ENCODE measurements at regions not wholly inside any gene's neighbourhood (a gene's known extent, or its start where the extent isn't known, plus 50 kb on each side); places are given as distances from the start of the nearest gene placed in this dataset.

- no peak for TF ChIP-seq EGR1 (IDR thresholded peaks at IDR 0.05)
- TF ChIP-seq EP300 (IDR thresholded peaks at IDR 0.05; ENCODE audit: borderline replicate concordance), result no peak
- TF ChIP-seq TAF1 (IDR thresholded peaks at IDR 0.05; ENCODE audit: low read depth), result no peak
- TF ChIP-seq TEAD4 (IDR thresholded peaks at IDR 0.05), result no peak
- TF ChIP-seq MAX (IDR thresholded peaks at IDR 0.05), result no peak
- TF ChIP-seq NFIC (IDR thresholded peaks at IDR 0.05), result no peak
- TF ChIP-seq USF1 (IDR thresholded peaks at IDR 0.05), result no peak
- no peak for TF ChIP-seq TCF12 (IDR thresholded peaks at IDR 0.05; ENCODE audit: low read depth)
- no peak for TF ChIP-seq ZBTB7A (IDR thresholded peaks at IDR 0.05; ENCODE audit: low read depth)
- TF ChIP-seq YY1 (IDR thresholded peaks at IDR 0.05; ENCODE audit: low read depth), result no peak
- TF ChIP-seq FOXM1 (IDR thresholded peaks at IDR 0.05; ENCODE audit: borderline replicate concordance, low read depth), result no peak
- TF ChIP-seq RAD21 (IDR thresholded peaks at IDR 0.05; ENCODE audit: low read depth), result no peak
- TF ChIP-seq REST (IDR thresholded peaks at IDR 0.05; ENCODE audit: low read depth), result no peak
- TF ChIP-seq CREB1 (IDR thresholded peaks at IDR 0.05; ENCODE audit: low read depth), result no peak
- no peak for TF ChIP-seq CEBPB (IDR thresholded peaks at IDR 0.05)
Observed at GRCh38 chr7:128145191-128145590, 95.9 kb upstream of the LEP start.

- TF ChIP-seq CREB1 (IDR thresholded peaks at IDR 0.05; ENCODE audit: low read depth) (no peak), FOXM1 (IDR thresholded peaks at IDR 0.05; ENCODE audit: borderline replicate concordance, low read depth) (no peak), EP300 (IDR thresholded peaks at IDR 0.05; ENCODE audit: borderline replicate concordance) (no peak), RAD21 (IDR thresholded peaks at IDR 0.05; ENCODE audit: low read depth) (no peak), EGR1 (IDR thresholded peaks at IDR 0.05) (no peak), REST (IDR thresholded peaks at IDR 0.05; ENCODE audit: low read depth) (no peak), YY1 (IDR thresholded peaks at IDR 0.05; ENCODE audit: low read depth) (no peak), ZBTB7A (IDR thresholded peaks at IDR 0.05; ENCODE audit: low read depth) (no peak), TEAD4 (IDR thresholded peaks at IDR 0.05) (no peak), CEBPB (IDR thresholded peaks at IDR 0.05) (no peak), TAF1 (IDR thresholded peaks at IDR 0.05; ENCODE audit: low read depth) (no peak)
Observed at GRCh38 chr7:128146052-128146451, 95.0 kb upstream of the LEP start.

GRCh38 chr7:128148676-128149075, 92.4 kb upstream of the LEP start:
- TF ChIP-seq RAD21 (IDR thresholded peaks at IDR 0.05; ENCODE audit: low read depth) (no peak), NFIC (IDR thresholded peaks at IDR 0.05) (0 out of 2 replicates have a peak, but pooled peaks have one; percentile 7)

- no peak for TF ChIP-seq CEBPB (IDR thresholded peaks at IDR 0.05)
- no peak for TF ChIP-seq FOXM1 (IDR thresholded peaks at IDR 0.05; ENCODE audit: borderline replicate concordance, low read depth)
- TF ChIP-seq ZBTB7A (IDR thresholded peaks at IDR 0.05; ENCODE audit: low read depth), result no peak
- TF ChIP-seq CREB1 (IDR thresholded peaks at IDR 0.05; ENCODE audit: low read depth), result no peak
- no peak for TF ChIP-seq RAD21 (IDR thresholded peaks at IDR 0.05; ENCODE audit: low read depth)
- TF ChIP-seq USF1 (IDR thresholded peaks at IDR 0.05), result no peak
- no peak for TF ChIP-seq YY1 (IDR thresholded peaks at IDR 0.05; ENCODE audit: low read depth)
- TF ChIP-seq MAX (IDR thresholded peaks at IDR 0.05), result no peak
- TF ChIP-seq EP300 (IDR thresholded peaks at IDR 0.05; ENCODE audit: borderline replicate concordance), result no peak
- no peak for TF ChIP-seq TAF1 (IDR thresholded peaks at IDR 0.05; ENCODE audit: low read depth)
- no peak for TF ChIP-seq NFIC (IDR thresholded peaks at IDR 0.05)
- no peak for TF ChIP-seq TCF12 (IDR thresholded peaks at IDR 0.05; ENCODE audit: low read depth)
- no peak for TF ChIP-seq REST (IDR thresholded peaks at IDR 0.05; ENCODE audit: low read depth)
Observed at GRCh38 chr7:128150223-128150865, 90.7 kb upstream of the LEP start.

Data from Ishikawa (cell line).